GM10248 (cell line): ENCODE measurements at regions not wholly inside any gene's neighbourhood (a gene's known extent, or its start where the extent isn't known, plus 50 kb on each side); places are given as distances from the start of the nearest gene placed in this dataset.

ENCODE experiments used
- CTCF ChIA-PET: fragments of 300-600 bp; sonication (Branson Sonifier 250); formaldehyde crosslinking; extraction: SDS; loops from one replicate; lab custom pipeline; 2021; ENCODE audit warnings: antibody characterized with exemption; lab: Yijun Ruan, JAX
- POLR2A ChIA-PET: fragments of 350-650 bp; sonication (Branson Sonifier 250); formaldehyde crosslinking; extraction: SDS; loops from one replicate; lab custom pipeline; 2020; ENCODE audit warnings: antibody characterized with exemption; lab: Yijun Ruan, JAX
- DNase-seq: peaks from one replicate; pipeline ENCODE4 v3.0.0; 2012; ENCODE audit errors: extremely low spot score
- TF ChIP-seq, protein P1 (sequence below): IDR thresholded peaks from 2 replicates; pipeline ENCODE4 v1.5.1; 2012; ENCODE audit warnings: mild to moderate bottlenecking, low read depth; ENCODE audit errors: extremely low read depth, missing control alignments, control extremely low read depth

- CTCF ChIA-PET, result interaction anchor here (0.9 to 1.2 kb wide), 3 partner anchors 12 to 738 kb away, joined by 3 to 4 read pairs (median 3); no protein-coding TSS in a partner anchor
- POLR2A ChIA-PET, result no interaction called here
- TF ChIP-seq, protein P1, sequence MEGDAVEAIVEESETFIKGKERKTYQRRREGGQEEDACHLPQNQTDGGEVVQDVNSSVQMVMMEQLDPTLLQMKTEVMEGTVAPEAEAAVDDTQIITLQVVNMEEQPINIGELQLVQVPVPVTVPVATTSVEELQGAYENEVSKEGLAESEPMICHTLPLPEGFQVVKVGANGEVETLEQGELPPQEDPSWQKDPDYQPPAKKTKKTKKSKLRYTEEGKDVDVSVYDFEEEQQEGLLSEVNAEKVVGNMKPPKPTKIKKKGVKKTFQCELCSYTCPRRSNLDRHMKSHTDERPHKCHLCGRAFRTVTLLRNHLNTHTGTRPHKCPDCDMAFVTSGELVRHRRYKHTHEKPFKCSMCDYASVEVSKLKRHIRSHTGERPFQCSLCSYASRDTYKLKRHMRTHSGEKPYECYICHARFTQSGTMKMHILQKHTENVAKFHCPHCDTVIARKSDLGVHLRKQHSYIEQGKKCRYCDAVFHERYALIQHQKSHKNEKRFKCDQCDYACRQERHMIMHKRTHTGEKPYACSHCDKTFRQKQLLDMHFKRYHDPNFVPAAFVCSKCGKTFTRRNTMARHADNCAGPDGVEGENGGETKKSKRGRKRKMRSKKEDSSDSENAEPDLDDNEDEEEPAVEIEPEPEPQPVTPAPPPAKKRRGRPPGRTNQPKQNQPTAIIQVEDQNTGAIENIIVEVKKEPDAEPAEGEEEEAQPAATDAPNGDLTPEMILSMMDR, result no peak
- DNase-seq, result no peak
Measured at GRCh38 chr10:31754803-31755624, 173.6 kb downstream of the ARHGAP12 start.

DNA sequence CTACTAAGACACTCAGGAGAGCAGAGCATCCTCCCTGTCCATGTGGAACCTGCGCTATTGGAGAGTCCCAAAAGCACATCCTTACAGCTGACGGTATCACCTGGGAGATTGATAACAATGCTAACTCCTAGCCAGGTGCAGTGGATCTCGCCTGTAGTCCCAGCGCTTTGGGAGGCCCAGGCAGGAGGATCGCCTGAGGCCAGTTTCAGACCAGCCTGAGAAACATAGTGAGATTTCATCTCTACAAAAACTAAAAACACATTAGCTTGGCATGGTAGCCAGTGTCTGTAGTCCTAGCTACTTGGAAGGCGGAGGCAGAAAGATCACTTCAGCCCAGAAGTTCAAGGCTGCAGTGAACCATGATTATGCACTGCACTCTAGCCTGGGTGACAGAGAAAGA lies 174.9 kb downstream of the ARHGAP12 start:
- POLR2A ChIA-PET, result no interaction called here
- TF ChIP-seq, protein P1, result no peak
- CTCF ChIA-PET, result no interaction called here
- no peak for DNase-seq

DNA sequence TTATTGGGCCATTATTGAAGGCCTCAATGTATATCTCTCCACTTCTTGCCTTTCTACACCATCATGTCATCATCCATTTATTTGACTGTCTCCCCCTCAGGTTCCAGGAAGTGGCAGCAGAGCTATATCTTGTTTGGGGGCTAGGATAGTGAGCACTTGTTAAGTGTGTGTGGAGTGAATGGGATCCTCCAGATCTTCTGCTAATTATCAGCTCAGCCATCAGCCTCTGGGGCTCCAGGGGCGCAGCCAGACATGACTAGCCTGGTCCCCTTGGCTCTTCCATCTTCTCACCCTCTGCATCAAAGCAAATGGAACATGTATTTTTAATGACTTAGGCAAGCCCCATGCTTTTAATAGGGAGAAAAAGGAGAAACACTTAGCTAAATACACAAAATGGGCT lies 176.5 kb downstream of the ARHGAP12 start:
- TF ChIP-seq, protein P1, result no peak
- CTCF ChIA-PET, result interaction anchor here (0.8 to 2.7 kb wide), 3 partner anchors 10 to 18 kb away, joined by 4 to 11 read pairs (median 6); no protein-coding TSS in a partner anchor
- DNase-seq, result no peak
- POLR2A ChIA-PET, result no interaction called here

DNA sequence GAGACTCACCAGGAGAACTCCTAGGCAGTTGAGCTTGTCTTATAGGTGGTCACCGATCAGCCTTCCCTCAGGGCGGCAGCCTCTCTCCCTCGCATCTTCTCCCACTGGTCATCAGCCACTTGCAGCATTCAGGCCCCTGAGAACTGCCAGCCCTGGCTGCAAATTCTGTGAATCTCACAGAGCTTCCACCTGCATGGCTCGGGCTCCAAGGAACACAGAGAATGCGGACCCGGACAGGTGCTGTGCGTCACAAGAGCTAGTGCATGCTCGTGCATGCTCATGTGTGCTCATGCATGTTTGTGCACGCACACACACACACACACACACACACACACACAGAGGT lies 176.9 kb downstream of the ARHGAP12 start:
- ChIA-PET POLR2A (no interaction called here), CTCF (interaction anchor here (0.8 to 2.7 kb wide), 3 partner anchors 11 to 18 kb away, joined by 4 to 11 read pairs (median 6); no protein-coding TSS in a partner anchor)
- DNase-seq, result no peak
- TF ChIP-seq, protein P1, result no peak

- no peak for DNase-seq
- TF ChIP-seq, protein P1, result no peak
- ChIA-PET POLR2A (no interaction called here), CTCF (interaction anchor here (0.8 to 2.7 kb wide), 4 partner anchors 11 to 57 kb away, joined by 4 to 11 read pairs (median 5); no protein-coding TSS in a partner anchor)
Measured at GRCh38 chr10:31751051-31751737, 177.4 kb downstream of the ARHGAP12 start.

- POLR2A ChIA-PET, result interaction anchor here (0.7 kb wide), 1 partner anchor 10 kb away, joined by 4 read pairs; no protein-coding TSS in a partner anchor
- TF ChIP-seq, protein P1, result no peak
- CTCF ChIA-PET, result interaction anchor here (1.4 to 2.7 kb wide), 4 partner anchors 12 to 58 kb away, joined by 3 to 11 read pairs (median 5); no protein-coding TSS in a partner anchor
- no peak for DNase-seq
Measured at GRCh38 chr10:31749981-31750840, 178.4 kb downstream of the ARHGAP12 start.
